HG03354 (cell line): ENCODE measurements at regions not wholly inside any gene's neighbourhood (a gene's known extent, or its start where the extent isn't known, plus 50 kb on each side); places are given as distances from the start of the nearest gene placed in this dataset.

Source experiments
- ATAC-seq: cut with Tn5 transposase; IDR thresholded peaks from one replicate; pipeline ENCODE4 v1.9.1; 2021; ENCODE audit warnings: mild to moderate bottlenecking; ENCODE audit not compliant: unreplicated experiment, poor library complexity, severe bottlenecking

DNA sequence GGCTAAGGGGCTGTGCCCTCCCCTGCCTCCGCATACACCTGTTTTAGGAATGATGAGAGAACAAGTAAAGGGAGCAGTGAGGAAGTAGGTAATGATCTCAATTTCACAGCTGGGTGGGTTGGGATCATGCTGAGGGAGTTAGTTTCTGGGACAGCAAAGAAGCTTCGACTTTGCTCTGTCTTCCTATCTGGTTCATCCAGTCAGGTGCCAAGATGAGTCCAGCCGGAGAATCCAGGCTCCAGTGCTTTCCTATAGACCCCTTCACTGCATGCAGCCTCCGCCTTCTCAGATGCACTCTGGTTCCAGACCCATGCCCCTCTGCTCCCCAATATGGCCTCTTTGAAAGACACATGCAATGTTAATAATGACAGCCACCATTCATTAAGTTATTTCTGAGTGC, 119.1 kb upstream of the NCAM1 start:
- ATAC-seq: no peak

DNA sequence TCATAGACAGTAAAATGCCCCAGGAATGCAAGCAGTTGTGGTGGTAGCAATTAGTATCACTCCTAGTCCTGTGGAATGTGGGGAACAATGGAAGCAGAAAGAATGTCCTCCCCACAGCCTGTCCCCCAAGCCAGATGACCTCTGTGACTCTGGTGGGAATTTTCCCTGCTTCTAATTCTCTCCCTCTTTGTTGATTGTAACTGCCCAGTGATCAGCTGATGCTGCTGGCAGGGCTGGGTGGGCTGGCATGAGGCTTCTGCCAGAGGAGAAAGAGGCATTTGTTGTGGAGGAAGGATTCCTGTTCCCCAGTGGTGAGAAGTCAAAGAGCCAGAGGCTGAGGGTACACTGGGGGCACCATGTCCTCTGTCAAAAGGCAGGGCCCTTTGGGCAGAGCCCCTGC, 116.7 kb upstream of the NCAM1 start:
- ATAC-seq: no peak

DNA sequence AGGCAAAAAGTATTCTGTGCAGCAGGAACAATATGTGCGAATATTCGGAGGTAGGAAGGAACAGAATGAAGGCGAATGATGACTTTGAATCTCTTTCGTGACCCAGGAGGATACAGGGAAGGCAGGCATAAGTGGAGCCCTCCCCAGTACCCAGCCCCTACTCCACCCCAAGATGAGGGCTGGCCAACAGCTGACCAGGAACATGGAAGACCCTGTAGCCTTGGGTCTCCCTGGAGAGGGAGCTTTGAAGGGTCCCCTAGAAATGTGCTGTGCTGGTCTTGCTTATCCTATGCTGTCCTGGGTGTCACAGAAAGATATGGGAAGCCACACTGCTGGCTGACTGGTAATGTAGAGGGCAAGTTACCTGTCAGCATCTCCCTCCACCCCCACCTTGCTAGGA, 113.7 kb upstream of the NCAM1 start:
- ATAC-seq: no peak

DNA sequence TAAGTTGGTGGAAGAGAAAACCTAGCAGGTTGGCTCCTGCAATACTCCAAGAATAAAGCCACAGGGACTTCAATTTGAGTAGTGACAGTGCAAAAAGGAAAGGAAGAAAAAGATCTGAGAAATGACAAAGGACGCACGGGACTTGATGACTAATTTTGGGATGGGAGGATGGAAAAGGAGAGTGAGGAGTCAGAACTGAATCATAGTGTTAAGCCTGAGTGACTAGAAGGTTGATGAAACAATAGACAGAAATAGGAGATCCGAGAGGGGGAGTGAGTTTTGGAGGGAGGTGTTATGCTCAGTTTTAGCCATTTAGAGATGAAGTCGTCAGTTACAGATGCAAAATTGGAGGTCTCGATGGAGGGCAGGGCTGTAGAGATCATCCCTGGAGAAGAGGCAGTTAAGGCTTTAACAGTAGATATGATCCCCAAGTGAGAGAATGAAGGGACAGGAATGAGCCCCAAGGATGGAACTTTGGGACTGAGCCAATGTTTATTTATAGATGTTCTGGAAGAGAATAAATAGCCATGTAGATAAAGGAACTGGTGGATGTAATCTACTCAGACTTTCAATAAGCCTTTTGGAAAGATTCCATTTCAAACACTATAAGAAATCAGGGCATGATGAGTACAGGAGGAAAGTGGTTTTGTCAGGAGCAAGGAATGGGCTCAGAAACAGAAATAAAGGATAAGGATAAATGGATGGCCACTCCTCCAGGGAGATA, 108.9 kb upstream of the NCAM1 start:
- no peak for ATAC-seq

GRCh38 chr11:112856133-112856532, 105.1 kb upstream of the NCAM1 start:
- ATAC-seq: no peak

DNA sequence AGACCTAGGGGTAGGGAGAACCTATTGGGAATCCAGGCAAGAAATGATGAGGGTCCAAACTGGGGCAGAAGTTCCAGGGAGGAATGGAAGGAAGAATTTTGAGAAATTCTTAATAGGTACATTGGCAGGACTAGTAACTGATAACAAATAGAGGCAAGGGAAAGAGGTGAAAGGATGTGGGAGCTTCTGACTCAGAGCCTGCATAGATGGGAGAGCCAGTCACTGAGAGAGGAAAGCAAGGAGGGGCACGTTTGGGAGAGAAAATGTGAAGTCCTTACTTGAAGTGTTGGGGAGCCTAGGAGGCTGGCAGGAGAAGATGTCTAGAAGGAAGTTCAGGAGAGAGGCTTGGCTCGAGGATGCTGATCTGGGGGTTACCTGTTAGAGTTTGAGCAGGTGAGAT, 104.6 kb upstream of the NCAM1 start:
- ATAC-seq: no peak

DNA sequence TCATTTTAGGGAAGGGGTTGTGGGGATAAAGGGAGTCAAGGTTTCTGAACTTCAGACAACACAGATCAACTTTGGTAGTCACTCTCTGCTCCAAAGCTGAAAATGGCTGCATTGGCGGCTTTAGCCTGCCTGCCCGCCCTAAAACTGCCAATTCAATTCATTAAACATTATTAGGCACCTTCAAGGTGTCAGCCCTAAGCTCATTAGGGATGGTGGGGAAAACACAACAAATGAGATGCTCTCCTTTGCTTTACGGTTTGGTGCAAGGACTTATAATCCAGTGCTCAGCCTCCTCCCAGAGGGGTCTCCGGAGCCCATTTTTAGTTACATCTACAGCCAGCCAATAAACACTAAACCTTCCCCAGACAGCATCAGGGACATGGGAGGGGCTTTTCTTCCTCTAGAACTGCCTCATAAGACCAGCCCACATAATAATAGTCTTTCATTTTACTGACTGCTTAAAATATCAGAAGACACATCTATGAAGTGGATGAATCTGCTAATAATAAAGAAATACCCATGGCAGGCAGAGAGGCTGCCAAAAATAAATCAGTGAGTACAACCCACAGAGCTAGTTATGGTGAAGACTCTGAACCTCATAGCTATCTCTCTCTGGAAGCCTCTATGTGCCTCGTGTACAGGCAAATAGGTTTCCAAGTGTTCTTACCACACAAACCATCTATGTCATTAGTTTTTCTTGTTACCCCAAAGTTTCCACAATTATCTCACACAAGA, 102.8 kb upstream of the NCAM1 start:
- no peak for ATAC-seq

DNA sequence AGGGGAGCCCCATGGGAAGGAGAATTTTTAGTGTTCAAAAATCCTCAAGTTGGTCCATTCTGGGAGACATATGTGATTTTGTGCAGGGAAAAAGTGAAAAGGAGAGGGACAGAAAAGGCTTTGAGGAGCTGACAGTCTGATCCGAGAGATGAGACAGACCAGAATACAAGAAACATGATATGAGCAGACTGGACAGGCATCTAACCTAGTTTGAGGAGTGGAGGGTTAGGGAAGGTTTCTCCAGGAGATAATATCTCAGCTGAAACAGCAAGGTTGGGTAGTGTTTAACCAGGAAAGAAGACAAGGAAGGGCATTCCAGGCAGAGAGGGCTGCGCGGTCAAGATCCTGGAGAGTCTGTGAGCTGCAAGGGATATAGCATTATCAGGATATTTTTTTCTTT, 101.4 kb upstream of the NCAM1 start:
- ATAC-seq: no peak

DNA sequence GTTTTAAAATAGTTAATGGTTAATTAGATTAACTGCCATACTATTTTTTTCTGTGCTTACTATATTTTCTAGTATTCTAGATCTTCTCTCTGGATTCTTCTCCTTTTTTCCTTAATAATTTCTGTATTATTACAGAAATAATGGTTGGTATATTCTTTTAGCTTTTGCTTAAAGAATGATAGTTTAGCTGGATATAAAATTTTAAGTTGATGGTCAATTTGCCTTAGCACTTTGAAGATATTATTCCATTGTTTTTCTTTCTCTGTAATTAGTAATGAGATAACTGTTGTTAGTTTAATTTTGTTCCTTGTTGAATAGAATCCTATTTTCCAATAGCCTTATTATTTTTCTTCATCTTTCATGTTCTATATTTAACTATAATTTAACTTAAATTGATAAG, 99.9 kb upstream of the NCAM1 start:
- ATAC-seq: no peak

- no peak for ATAC-seq
These were observed 97.9 kb upstream of the NCAM1 start for GRCh38 chr11:112863305-112863704.

DNA sequence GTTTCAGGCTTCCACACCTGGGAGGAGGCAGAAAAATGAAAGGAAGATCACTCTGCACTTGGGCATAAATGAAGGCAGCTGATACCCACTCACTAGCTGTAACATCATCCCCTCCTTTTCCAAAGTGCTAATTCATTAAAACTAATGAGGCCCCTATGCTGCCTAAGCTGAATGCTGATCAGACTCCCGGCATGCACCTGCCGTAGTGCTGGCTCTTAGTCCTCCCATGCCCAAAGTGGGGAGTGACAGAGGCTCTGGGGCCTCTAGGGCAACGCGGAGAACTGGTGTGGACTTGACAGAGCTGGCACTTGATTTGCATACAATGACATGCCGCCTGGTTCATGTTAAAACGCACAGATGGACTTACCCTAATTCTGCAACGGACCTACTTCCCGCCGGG, 96.5 kb upstream of the NCAM1 start:
- no peak for ATAC-seq

DNA sequence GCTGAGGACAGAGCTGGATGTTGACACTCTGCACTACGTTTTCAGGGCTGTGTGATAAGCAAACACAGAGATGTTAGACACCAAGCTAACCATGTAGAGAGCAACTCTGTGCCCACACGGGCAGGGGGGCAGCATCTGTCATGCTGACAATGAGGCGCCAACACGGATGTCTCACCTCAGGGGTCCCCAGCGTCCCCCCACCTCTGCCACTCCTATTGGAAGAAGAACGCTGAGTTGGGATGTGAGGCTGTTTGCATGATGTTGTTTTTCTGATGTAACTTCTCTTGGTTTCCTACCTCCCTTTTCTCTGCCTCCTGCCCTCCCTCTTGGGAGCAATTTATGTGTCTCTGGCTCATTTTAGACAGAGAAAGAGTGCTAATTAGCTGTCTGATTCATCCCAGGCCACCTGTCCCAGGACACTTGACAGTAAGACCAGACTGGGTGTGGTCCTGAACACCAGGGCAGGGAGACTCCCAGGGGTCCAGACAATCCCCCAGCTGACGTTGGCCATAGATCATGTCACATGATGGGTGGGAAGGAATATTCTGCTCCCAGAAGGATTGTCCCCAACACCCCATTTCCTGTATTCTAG, 89.2 kb upstream of the NCAM1 start:
- ATAC-seq: no peak

GRCh38 chr11:112874980-112875379, 86.2 kb upstream of the NCAM1 start:
- no peak for ATAC-seq

DNA sequence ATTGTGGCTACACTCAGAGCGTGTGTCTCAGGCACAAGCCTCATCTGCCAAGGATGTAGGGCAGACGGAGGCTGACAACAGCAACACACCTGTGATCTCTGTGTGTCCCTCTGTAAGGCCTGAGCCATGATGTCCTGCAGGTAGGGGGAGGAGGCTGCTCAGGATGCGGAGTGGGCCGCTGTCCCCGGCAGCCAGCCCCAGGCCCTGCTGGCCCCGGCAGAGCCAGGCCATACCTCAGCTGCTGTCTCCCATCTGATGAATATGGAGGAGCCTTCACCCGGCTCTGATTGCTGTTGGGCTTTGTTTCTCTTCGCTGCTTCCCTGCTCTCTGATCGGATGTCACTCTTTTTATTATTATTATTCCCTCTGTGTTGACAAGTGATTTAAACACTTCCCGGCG, 83.6 kb upstream of the NCAM1 start:
- no peak for ATAC-seq

DNA sequence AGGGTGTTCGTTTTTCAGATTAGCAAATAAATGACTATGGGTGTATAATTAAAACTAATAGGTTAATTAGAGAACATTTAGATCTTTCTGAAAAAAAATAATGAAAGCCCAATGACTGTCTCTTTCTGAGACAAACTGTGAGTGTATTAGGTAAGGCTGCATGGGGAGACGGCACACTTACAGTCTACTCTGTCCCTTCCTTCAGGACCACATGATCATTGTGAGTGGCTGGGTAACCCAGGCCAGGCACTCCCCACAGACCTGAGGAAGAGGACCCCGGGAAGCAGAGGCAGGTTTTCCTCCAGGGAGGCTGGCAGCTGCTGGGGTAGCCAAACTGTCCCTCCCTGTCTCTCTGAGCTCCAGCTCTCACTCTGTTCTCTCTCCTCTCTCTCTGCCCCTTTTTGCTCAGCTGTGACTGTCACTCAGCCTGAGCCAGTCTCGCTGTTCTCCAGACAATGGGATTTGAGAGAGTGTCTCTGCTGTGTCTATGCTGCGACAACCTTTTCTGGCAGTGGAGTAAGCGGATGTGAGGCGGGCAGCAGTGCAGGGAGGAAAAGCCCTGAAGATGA, 83.1 kb upstream of the NCAM1 start:
- no peak for ATAC-seq

- ATAC-seq: no peak
These were observed 80.7 kb upstream of the NCAM1 start for GRCh38 chr11:112880495-112880894.

DNA sequence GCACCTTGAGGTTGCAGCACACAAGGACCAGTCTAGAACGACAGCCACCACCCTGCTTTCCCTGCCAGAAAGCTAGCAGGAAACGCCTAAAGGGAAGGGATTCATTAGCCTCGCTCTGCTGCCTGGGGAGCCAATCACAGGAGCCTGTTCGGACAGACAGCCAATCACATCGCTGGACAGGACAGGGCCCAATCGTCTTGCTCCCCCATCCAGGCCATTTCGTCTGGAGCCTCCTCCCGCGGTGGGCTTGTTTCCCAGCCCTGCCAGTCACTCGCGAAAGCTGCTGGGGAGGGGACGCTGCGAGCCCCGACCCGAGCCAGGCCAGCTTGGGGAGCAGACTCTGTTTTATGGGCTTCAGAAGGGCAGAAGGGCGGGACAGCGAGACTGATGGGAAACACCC, 79.8 kb upstream of the NCAM1 start:
- no peak for ATAC-seq

DNA sequence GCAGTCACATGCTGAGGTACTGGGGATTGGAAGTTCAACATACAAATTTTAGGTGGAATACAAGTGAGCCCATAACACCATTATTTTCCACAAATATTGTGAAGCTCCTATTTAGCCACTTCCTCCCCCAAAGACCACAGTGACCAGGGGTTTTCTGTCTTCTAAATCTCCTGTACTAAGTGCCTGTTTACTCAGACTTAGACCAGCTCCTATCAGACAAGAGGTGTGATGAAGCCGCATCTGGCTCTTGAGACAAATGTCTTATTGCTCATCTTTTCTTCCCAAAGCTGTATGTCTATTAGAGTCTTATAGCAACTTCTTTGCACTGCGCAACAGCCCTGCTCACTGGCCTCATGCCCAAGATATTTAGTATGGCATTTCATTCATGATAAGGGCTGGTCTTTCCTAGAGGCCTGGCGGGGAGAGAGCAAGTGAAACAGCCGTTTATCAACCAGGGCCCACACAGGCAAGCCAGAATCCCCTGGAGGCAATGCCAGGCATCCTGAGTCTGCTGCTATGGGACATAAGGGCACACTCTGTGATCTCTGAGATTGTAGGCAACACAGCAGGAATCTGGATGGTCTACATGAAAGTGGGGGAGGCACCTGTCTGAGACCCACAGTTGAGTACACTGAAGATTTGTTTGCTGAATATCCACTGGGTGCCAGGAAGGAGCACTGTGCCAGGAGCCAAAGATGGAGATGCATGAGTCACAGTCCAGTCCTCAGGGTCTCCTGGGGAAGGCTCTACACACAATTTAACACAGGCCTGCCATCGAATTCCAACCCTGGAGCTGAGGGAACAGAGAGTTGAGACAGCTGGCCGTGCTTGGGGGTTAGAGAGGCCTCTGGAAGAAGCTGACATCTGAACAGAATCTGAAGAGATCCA, 78.5 kb upstream of the NCAM1 start:
- ATAC-seq: no peak

DNA sequence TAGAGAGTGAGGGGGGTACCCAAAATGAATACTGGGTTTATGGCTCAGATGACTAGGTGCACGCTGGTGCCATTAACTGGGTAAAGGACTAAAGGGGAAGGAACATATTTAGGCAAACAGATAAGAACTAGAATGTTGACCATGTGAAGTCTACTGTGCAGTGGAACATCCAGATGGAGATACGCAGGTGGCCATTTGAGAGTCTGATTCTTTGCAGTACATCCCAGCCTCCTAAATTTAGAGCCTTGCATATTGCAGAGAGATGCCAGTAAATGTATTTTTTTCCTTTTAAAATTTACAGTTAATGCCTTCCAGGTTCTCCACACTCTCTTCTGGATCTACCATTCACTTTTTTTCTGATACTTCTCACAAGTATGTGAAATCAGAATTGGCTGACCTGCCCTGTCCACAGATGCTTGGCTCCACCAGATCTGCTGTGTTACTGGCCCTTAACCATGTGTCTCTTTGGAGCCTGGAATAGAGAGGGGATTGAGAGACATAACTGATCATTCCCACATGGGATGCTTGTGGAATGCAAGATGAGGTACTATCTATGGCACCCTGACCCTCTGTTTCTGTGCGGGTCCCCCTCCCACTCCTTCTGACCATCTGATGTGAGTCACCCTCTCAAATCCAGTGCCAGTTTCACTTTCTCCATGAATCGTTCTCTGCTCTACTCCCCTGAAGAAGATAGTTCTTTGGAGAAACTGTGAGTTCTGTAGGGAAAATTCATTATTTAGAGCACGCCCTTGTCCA, 77.0 kb upstream of the NCAM1 start:
- no peak for ATAC-seq
